ENCODE measurements at regions not wholly inside any gene's neighbourhood (a gene's known extent, or its start where the extent isn't known, plus 50 kb on each side); places are given as distances from the start of the nearest gene placed in this dataset.

GRCh38 chr2:187855689-187856088, 301.5 kb upstream of the TFPI start:
- no peak for DNase-seq (ENCODE audit: low read depth)
- TF ChIP-seq CTCF (IDR thresholded peaks at IDR 0.05; ENCODE audit: control insufficient read depth, insufficient read depth, low read depth, low read length, missing control alignments), result no peak
- H3K4me3 ChIP-seq (ENCODE audit: control insufficient read depth, low read depth, low read length), result no peak overlapping the region

GRCh38 chr2:187857826-187858225, 303.6 kb upstream of the TFPI start:
- DNase-seq (ENCODE audit: low read depth), result no peak
- H3K4me3 ChIP-seq (ENCODE audit: control insufficient read depth, low read depth, low read length), result no peak overlapping the region
- no peak for TF ChIP-seq CTCF (IDR thresholded peaks at IDR 0.05; ENCODE audit: control insufficient read depth, insufficient read depth, low read depth, low read length, missing control alignments)

- no peak overlapping the region for H3K4me3 ChIP-seq (ENCODE audit: control insufficient read depth, low read depth, low read length)
- DNase-seq (ENCODE audit: low read depth), result no peak
- no peak for TF ChIP-seq CTCF (IDR thresholded peaks at IDR 0.05; ENCODE audit: control insufficient read depth, insufficient read depth, low read depth, low read length, missing control alignments)
Measured at GRCh38 chr2:187862715-187863114, 308.5 kb upstream of the TFPI start.

- TF ChIP-seq CTCF (IDR thresholded peaks at IDR 0.05; ENCODE audit: control insufficient read depth, insufficient read depth, low read depth, low read length, missing control alignments), result no peak
- H3K4me3 ChIP-seq (ENCODE audit: control insufficient read depth, low read depth, low read length), result no peak overlapping the region
- DNase-seq (ENCODE audit: low read depth), result no peak
Measured at GRCh38 chr2:187865025-187865424, 310.8 kb upstream of the TFPI start.

GRCh38 chr2:187867165-187867564, 312.9 kb upstream of the TFPI start:
- TF ChIP-seq CTCF (IDR thresholded peaks at IDR 0.05; ENCODE audit: control insufficient read depth, insufficient read depth, low read depth, low read length, missing control alignments), result no peak
- no peak overlapping the region for H3K4me3 ChIP-seq (ENCODE audit: control insufficient read depth, low read depth, low read length)

GRCh38 chr2:187869195-187869594, 315.0 kb upstream of the TFPI start:
- DNase-seq (ENCODE audit: low read depth), result no peak
- TF ChIP-seq CTCF (IDR thresholded peaks at IDR 0.05; ENCODE audit: control insufficient read depth, insufficient read depth, low read depth, low read length, missing control alignments), result no peak
- H3K4me3 ChIP-seq (ENCODE audit: control insufficient read depth, low read depth, low read length), result no peak overlapping the region

More at GRCh38 chr2:187867165-187867564, 312.9 kb upstream of the TFPI start:
- DNase-seq (ENCODE audit: low read depth), result no peak

GRCh38 chr2:187871506-187871905, 317.3 kb upstream of the TFPI start:
- TF ChIP-seq CTCF (IDR thresholded peaks at IDR 0.05; ENCODE audit: control insufficient read depth, insufficient read depth, low read depth, low read length, missing control alignments), result no peak
- DNase-seq (ENCODE audit: low read depth), result no peak
- no peak overlapping the region for H3K4me3 ChIP-seq (ENCODE audit: control insufficient read depth, low read depth, low read length)
